WTC11 (cell line): ENCODE measurements at regions not wholly inside any gene's neighbourhood (a gene's known extent, or its start where the extent isn't known, plus 50 kb on each side); places are given as distances from the start of the nearest gene placed in this dataset.

Experiments used
- ATAC-seq: fragments of 200-7000 bp; cut with Tn5 transposase; 2 replicates; pipeline ENCODE4 v1.10.0; 2021; ENCODE audit warnings: mild to moderate bottlenecking, moderate library complexity
- CTCF ChIA-PET: fragments of 300-600 bp; sonication (Branson Sonifier 250); formaldehyde crosslinking; loops from one replicate; lab custom pipeline; 2021; ENCODE audit warnings: antibody characterized with exemption; lab: Charles Lee
- POLR2A ChIA-PET: fragments of 350-600 bp; sonication (Branson Sonifier 250); formaldehyde crosslinking; loops from one replicate; lab custom pipeline; 2021; ENCODE audit warnings: antibody characterized with exemption; lab: Charles Lee
- DNase-seq: peaks from one replicate; pipeline ENCODE4 v3.0.0; 2021; ENCODE audit warnings: low spot score
- H3K27ac Mint-ChIP-seq: 2 replicates; pipeline ENCODE4 v1.8.0; 2021; ENCODE audit warnings: mixed read lengths
- H3K27me3 Mint-ChIP-seq: 2 replicates; pipeline ENCODE4 v1.8.0; 2021; ENCODE audit warnings: low read depth, mild to moderate bottlenecking, moderate library complexity, mixed read lengths
- H3K36me3 Mint-ChIP-seq: 2 replicates; pipeline ENCODE4 v1.8.0; 2021; ENCODE audit warnings: mixed read lengths
- H3K4me1 Mint-ChIP-seq: 2 replicates; pipeline ENCODE4 v1.8.0; 2022; ENCODE audit warnings: mixed read lengths
- H3K4me3 Mint-ChIP-seq: 2 replicates; pipeline ENCODE4 v1.8.0; 2021; ENCODE audit warnings: mild to moderate bottlenecking, moderate library complexity, mixed read lengths
- H3K9me3 Mint-ChIP-seq: 2 replicates; pipeline ENCODE4 v1.8.0; 2021; ENCODE audit warnings: mixed read lengths
- ELF4 ChIP-seq: sonication (generic); formaldehyde crosslinking; IDR thresholded peaks from 2 replicates; pipeline ENCODE4 v1.8.1; 2022; ENCODE audit warnings: low read depth, mild to moderate bottlenecking, moderate library complexity, missing genetic modification reagents
- ETV6 ChIP-seq: sonication (generic); formaldehyde crosslinking; IDR thresholded peaks from 2 replicates; pipeline ENCODE4 v1.8.1; 2022; ENCODE audit warnings: mild to moderate bottlenecking, missing genetic modification reagents
- GTF2I ChIP-seq: fragments of 250-450 bp; sonication (Bioruptor Pico); conservative IDR thresholded peaks from 2 replicates; pipeline ENCODE4 v1.4.0; 2021; ENCODE audit warnings: mild to moderate bottlenecking
- JAZF1 ChIP-seq: fragments of 250-450 bp; sonication (Bioruptor Pico); IDR thresholded peaks from 2 replicates; pipeline ENCODE4 v1.9.0; 2021; ENCODE audit warnings: moderate library complexity, mild to moderate bottlenecking, inconsistent platforms
- MYBL2 ChIP-seq: sonication (generic); formaldehyde crosslinking; IDR thresholded peaks from 2 replicates; pipeline ENCODE4 v1.8.1; 2023; ENCODE audit warnings: mild to moderate bottlenecking, moderate library complexity, missing genetic modification reagents
- NFATC4 ChIP-seq: fragments of 250-450 bp; sonication (Bioruptor Pico); IDR thresholded peaks from 2 replicates; pipeline ENCODE4 v1.9.0; 2021; ENCODE audit warnings: mild to moderate bottlenecking
- NFE2L1 ChIP-seq: sonication (generic); formaldehyde crosslinking; IDR thresholded peaks from 2 replicates; pipeline ENCODE4 v1.8.1; 2023; ENCODE audit warnings: missing genetic modification reagents
- NR1H2 ChIP-seq: sonication (generic); formaldehyde crosslinking; IDR thresholded peaks from 2 replicates; pipeline ENCODE4 v1.9.0; 2021; ENCODE audit warnings: mild to moderate bottlenecking, moderate library complexity, missing genetic modification reagents
- NR2C2 ChIP-seq: sonication (generic); formaldehyde crosslinking; IDR thresholded peaks from 2 replicates; pipeline ENCODE4 v1.8.0; 2022; ENCODE audit warnings: mild to moderate bottlenecking, missing genetic modification reagents
- OVOL2 ChIP-seq: fragments of 250-450 bp; sonication (Bioruptor Pico); IDR thresholded peaks from 2 replicates; pipeline ENCODE4 v1.9.0; 2021; ENCODE audit warnings: mild to moderate bottlenecking, borderline replicate concordance
- SP1 ChIP-seq: sonication (generic); formaldehyde crosslinking; conservative IDR thresholded peaks from 2 replicates; pipeline ENCODE4 v1.8.1; 2022; ENCODE audit warnings: missing genetic modification reagents
- TEAD1 ChIP-seq: sonication (generic); formaldehyde crosslinking; IDR thresholded peaks from 2 replicates; pipeline ENCODE4 v1.8.0; 2022; ENCODE audit warnings: mild to moderate bottlenecking, missing genetic modification reagents
- TEAD4 ChIP-seq: sonication (generic); formaldehyde crosslinking; IDR thresholded peaks from 2 replicates; pipeline ENCODE4 v1.8.0; 2022; ENCODE audit warnings: mild to moderate bottlenecking, missing genetic modification reagents
- ZNF138 ChIP-seq: sonication (generic); formaldehyde crosslinking; conservative IDR thresholded peaks from 2 replicates; pipeline ENCODE4 v1.8.1; 2022; ENCODE audit warnings: mild to moderate bottlenecking, moderate library complexity, missing genetic modification reagents
- TF ChIP-seq, protein P1 (sequence below): fragments of 250-450 bp; sonication (Bioruptor Pico); IDR thresholded peaks from 2 replicates; pipeline ENCODE4 v1.9.0; 2021; ENCODE audit warnings: mild to moderate bottlenecking
- TF ChIP-seq, protein P2 (sequence below): sonication (generic); formaldehyde crosslinking; conservative IDR thresholded peaks from 2 replicates; pipeline ENCODE4 v1.8.1; 2023; ENCODE audit warnings: mild to moderate bottlenecking, low read depth, missing genetic modification reagents, moderate library complexity
- TF ChIP-seq, protein P3 (sequence below): sonication (generic); formaldehyde crosslinking; IDR thresholded peaks from 2 replicates; pipeline ENCODE4 v1.8.0; 2022; ENCODE audit warnings: mild to moderate bottlenecking, missing genetic modification reagents
- TF ChIP-seq, protein P4 (sequence below): sonication (generic); formaldehyde crosslinking; IDR thresholded peaks from 2 replicates; pipeline ENCODE4 v1.8.0; 2022; ENCODE audit warnings: mild to moderate bottlenecking, missing genetic modification reagents
- TF ChIP-seq, protein P5 (sequence below): sonication (generic); formaldehyde crosslinking; IDR thresholded peaks from 2 replicates; pipeline ENCODE4 v1.8.0; 2023; ENCODE audit warnings: missing genetic modification reagents, mild to moderate bottlenecking, borderline replicate concordance

DNA sequence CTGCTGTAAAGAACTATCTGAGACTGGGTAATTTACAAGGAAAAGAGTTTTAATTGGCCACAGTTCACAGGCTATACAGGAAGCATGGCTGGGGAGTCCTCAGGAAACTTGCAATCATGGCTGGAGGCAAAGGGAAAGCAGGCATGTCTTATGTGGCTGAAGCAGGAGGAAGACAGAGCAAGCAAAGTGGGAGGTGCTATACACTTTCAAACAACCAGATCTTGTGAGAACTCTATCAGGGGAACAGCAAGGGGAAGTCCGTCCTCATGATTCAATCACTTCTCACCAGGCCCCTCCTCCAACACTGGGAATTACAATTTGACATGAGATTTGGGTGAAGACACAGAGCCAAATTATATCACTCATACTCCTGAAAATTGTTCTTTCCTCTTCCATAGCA is 109.5 kb upstream of the PKP2 start (continued):
- TF ChIP-seq, protein P1, sequence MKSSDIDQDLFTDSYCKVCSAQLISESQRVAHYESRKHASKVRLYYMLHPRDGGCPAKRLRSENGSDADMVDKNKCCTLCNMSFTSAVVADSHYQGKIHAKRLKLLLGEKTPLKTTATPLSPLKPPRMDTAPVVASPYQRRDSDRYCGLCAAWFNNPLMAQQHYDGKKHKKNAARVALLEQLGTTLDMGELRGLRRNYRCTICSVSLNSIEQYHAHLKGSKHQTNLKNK, result no peak
- TF ChIP-seq, protein P2, sequence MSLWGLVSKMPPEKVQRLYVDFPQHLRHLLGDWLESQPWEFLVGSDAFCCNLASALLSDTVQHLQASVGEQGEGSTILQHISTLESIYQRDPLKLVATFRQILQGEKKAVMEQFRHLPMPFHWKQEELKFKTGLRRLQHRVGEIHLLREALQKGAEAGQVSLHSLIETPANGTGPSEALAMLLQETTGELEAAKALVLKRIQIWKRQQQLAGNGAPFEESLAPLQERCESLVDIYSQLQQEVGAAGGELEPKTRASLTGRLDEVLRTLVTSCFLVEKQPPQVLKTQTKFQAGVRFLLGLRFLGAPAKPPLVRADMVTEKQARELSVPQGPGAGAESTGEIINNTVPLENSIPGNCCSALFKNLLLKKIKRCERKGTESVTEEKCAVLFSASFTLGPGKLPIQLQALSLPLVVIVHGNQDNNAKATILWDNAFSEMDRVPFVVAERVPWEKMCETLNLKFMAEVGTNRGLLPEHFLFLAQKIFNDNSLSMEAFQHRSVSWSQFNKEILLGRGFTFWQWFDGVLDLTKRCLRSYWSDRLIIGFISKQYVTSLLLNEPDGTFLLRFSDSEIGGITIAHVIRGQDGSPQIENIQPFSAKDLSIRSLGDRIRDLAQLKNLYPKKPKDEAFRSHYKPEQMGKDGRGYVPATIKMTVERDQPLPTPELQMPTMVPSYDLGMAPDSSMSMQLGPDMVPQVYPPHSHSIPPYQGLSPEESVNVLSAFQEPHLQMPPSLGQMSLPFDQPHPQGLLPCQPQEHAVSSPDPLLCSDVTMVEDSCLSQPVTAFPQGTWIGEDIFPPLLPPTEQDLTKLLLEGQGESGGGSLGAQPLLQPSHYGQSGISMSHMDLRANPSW (CRISPR knock-in tag), result no peak
- no peak for TF ChIP-seq NFE2L1 (CRISPR knock-in tag)
- TF ChIP-seq NFATC4 (CRISPR knock-in tag), result no peak
- TF ChIP-seq, all 79 proteins: peak for 0

DNA sequence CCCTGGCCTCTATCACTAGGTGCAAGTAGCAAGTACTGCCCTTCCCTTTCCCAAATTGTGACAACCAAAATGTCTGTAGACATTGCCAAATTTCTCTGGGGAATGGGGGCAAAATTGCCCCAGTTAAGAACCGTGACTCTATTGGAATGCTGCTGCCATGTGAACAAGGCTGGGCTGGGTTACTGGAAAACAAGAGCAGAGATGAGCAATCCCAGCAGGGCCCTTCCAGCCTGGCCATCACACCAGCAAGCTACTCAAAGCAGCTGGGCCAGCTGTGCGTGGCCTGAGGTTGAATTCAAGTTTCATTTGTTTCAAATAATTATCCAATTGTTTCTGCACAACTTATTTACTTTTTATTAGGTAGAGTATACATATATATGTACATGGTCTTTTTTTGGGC is 103.4 kb upstream of the PKP2 start:
- CTCF ChIA-PET, result interaction anchor here (0.8 to 1.4 kb wide), 2 partner anchors 11 to 12 kb away, joined by 3 to 6 read pairs; no protein-coding TSS in a partner anchor
- DNase-seq, result no peak
- Mint-ChIP-seq H3K4me3 (no peak overlapping the region), H3K4me1 (peaks cover 13% of the 10 kb centered on the region), H3K36me3 (no peaks in the 10 kb centered on the region), H3K27ac (no peak overlapping the region), H3K27me3 (no peaks in the 10 kb centered on the region), H3K9me3 (peaks cover 20% of the 10 kb centered on the region)
- TF ChIP-seq, protein P3, sequence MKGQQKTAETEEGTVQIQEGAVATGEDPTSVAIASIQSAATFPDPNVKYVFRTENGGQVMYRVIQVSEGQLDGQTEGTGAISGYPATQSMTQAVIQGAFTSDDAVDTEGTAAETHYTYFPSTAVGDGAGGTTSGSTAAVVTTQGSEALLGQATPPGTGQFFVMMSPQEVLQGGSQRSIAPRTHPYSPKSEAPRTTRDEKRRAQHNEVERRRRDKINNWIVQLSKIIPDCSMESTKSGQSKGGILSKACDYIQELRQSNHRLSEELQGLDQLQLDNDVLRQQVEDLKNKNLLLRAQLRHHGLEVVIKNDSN (CRISPR knock-in tag), result no peak
- no peak for TF ChIP-seq GTF2I (CRISPR knock-in tag)
- no peak for TF ChIP-seq ETV6 (CRISPR knock-in tag)
- TF ChIP-seq, protein P4, sequence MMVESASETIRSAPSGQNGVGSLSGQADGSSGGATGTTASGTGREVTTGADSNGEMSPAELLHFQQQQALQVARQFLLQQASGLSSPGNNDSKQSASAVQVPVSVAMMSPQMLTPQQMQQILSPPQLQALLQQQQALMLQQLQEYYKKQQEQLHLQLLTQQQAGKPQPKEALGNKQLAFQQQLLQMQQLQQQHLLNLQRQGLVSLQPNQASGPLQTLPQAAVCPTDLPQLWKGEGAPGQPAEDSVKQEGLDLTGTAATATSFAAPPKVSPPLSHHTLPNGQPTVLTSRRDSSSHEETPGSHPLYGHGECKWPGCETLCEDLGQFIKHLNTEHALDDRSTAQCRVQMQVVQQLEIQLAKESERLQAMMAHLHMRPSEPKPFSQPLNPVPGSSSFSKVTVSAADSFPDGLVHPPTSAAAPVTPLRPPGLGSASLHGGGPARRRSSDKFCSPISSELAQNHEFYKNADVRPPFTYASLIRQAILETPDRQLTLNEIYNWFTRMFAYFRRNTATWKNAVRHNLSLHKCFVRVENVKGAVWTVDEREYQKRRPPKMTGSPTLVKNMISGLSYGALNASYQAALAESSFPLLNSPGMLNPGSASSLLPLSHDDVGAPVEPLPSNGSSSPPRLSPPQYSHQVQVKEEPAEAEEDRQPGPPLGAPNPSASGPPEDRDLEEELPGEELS (CRISPR knock-in tag), result no peak
- TF ChIP-seq ZNF138 (CRISPR knock-in tag), result no peak
- no peak for TF ChIP-seq MYBL2 (CRISPR knock-in tag)
- TF ChIP-seq ELF4 (CRISPR knock-in tag), result no peak
- POLR2A ChIA-PET, result no interaction called here
- ATAC-seq, result 0 out of 2 replicates have a peak, but pooled peaks have one; percentile 20

DNA sequence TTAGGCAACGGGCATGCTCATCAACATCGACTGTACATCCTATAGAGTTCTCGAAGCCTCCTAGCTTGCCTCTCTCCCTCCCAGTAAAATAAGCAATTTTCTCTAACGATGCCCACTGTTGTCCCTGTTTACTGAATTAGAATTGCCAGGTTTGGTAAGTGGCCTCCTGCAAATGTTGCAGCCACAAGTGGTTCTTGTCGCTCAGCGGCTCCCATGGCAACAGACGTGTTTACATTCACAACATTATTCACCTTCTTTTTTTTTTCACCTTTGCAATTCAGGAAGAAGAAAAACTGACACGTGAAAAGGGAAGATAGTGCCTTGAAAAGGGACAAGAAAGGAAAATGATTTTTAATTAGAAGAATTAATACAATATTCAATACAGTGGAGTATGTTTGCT is 100.9 kb upstream of the PKP2 start:
- CTCF ChIA-PET, result interaction anchor here (1.7 kb wide), 1 partner anchor 242 kb away, joined by 5 read pairs; the partner anchor contains the start of gene YARS2
- POLR2A ChIA-PET, result no interaction called here
- ATAC-seq, result no peak

More for the DNA sequence above, 100.9 kb upstream of the PKP2 start:
- TF ChIP-seq, protein P4 (CRISPR knock-in tag), result no peak
- TF ChIP-seq NR1H2 (CRISPR knock-in tag), result no peak
- no peak for TF ChIP-seq TEAD1 (CRISPR knock-in tag)
- TF ChIP-seq JAZF1, result no peak
- TF ChIP-seq NR2C2, result no peak
- TF ChIP-seq, protein P5, sequence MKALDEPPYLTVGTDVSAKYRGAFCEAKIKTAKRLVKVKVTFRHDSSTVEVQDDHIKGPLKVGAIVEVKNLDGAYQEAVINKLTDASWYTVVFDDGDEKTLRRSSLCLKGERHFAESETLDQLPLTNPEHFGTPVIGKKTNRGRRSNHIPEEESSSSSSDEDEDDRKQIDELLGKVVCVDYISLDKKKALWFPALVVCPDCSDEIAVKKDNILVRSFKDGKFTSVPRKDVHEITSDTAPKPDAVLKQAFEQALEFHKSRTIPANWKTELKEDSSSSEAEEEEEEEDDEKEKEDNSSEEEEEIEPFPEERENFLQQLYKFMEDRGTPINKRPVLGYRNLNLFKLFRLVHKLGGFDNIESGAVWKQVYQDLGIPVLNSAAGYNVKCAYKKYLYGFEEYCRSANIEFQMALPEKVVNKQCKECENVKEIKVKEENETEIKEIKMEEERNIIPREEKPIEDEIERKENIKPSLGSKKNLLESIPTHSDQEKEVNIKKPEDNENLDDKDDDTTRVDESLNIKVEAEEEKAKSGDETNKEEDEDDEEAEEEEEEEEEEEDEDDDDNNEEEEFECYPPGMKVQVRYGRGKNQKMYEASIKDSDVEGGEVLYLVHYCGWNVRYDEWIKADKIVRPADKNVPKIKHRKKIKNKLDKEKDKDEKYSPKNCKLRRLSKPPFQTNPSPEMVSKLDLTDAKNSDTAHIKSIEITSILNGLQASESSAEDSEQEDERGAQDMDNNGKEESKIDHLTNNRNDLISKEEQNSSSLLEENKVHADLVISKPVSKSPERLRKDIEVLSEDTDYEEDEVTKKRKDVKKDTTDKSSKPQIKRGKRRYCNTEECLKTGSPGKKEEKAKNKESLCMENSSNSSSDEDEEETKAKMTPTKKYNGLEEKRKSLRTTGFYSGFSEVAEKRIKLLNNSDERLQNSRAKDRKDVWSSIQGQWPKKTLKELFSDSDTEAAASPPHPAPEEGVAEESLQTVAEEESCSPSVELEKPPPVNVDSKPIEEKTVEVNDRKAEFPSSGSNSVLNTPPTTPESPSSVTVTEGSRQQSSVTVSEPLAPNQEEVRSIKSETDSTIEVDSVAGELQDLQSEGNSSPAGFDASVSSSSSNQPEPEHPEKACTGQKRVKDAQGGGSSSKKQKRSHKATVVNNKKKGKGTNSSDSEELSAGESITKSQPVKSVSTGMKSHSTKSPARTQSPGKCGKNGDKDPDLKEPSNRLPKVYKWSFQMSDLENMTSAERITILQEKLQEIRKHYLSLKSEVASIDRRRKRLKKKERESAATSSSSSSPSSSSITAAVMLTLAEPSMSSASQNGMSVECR (CRISPR knock-in tag), result no peak
- no peak for TF ChIP-seq TEAD4 (CRISPR knock-in tag)
- no peak for TF ChIP-seq OVOL2
- no peak for TF ChIP-seq SP1
- no peak overlapping the region for H3K27ac Mint-ChIP-seq
- no peaks in the 10 kb centered on the region; the same call in 1 of the 2 replicates for H3K27me3 Mint-ChIP-seq
- H3K9me3 Mint-ChIP-seq, result peaks cover 8% of the 10 kb centered on the region
- no peak overlapping the region for H3K4me3 Mint-ChIP-seq
- DNase-seq, result peak; percentile 25
- H3K36me3 Mint-ChIP-seq, result no peaks in the 10 kb centered on the region
- peaks cover 22% of the 10 kb centered on the region for H3K4me1 Mint-ChIP-seq
